H1 (cell line): ENCODE measurements at regions not wholly inside any gene's neighbourhood (a gene's known extent, or its start where the extent isn't known, plus 50 kb on each side); places are given as distances from the start of the nearest gene placed in this dataset.

Experiments used
- CBX5 ChIP-seq: fragments of 300-800, 300-1000 bp; sonication (generic); IDR thresholded peaks from 2 replicates; pipeline ENCODE4 v1.7.1; 2016; ENCODE audit warnings: antibody characterized with exemption, low read length, low read depth
- KDM5A ChIP-seq: fragments of 200-600 bp; IDR thresholded peaks from 2 replicates; pipeline ENCODE4 v1.7.1; 2012; ENCODE audit warnings: mild to moderate bottlenecking, low read length, inconsistent platforms, mixed read lengths
- SIN3A ChIP-seq, 2 experiments: IDR thresholded peaks in 1 of 2; conservative IDR thresholded peaks in 1 of 2; 2 replicates each; pipeline ENCODE4 v1.6.1; 2011 to 2012; ENCODE audit warnings: low read length in 2 of 2, improper control_type of control experiment in 1 of 2, low read depth in 1 of 2, mild to moderate bottlenecking in 1 of 2
- SIRT6 ChIP-seq: IDR thresholded peaks from one replicate; pipeline ENCODE4 v1.7.1; 2012; ENCODE audit warnings: low read length, inconsistent platforms
- SP1 ChIP-seq: IDR thresholded peaks from 2 replicates; pipeline ENCODE4 v1.6.1; 2011; ENCODE audit warnings: low read depth, low read length
- TAF1 ChIP-seq: IDR thresholded peaks from 2 replicates; pipeline ENCODE4 v1.6.1; 2011; ENCODE audit warnings: mild to moderate bottlenecking, low read depth, low read length
- TAF7 ChIP-seq: optimal IDR thresholded peaks from 2 replicates; pipeline ENCODE3; 2011; ENCODE audit warnings: low read depth, mild to moderate bottlenecking, inconsistent platforms, low read length, moderate library complexity, borderline replicate concordance
- ZNF274 ChIP-seq: IDR thresholded peaks from 2 replicates; pipeline ENCODE4 v1.7.0; 2012; ENCODE audit warnings: low read length, borderline replicate concordance; ENCODE audit errors: extremely low read depth
- TF ChIP-seq, protein P1 (sequence below): fragments of 300-600 bp; sonication (generic); IDR thresholded peaks from 2 replicates; pipeline ENCODE4 v1.7.1; 2012; ENCODE audit warnings: low read length, moderate library complexity, mild to moderate bottlenecking, inconsistent platforms; ENCODE audit not compliant: insufficient replicate concordance
- TF ChIP-seq, protein P2 (sequence below): IDR thresholded peaks from 2 replicates; pipeline ENCODE4 v1.6.1; 2012; ENCODE audit warnings: inconsistent platforms

DNA sequence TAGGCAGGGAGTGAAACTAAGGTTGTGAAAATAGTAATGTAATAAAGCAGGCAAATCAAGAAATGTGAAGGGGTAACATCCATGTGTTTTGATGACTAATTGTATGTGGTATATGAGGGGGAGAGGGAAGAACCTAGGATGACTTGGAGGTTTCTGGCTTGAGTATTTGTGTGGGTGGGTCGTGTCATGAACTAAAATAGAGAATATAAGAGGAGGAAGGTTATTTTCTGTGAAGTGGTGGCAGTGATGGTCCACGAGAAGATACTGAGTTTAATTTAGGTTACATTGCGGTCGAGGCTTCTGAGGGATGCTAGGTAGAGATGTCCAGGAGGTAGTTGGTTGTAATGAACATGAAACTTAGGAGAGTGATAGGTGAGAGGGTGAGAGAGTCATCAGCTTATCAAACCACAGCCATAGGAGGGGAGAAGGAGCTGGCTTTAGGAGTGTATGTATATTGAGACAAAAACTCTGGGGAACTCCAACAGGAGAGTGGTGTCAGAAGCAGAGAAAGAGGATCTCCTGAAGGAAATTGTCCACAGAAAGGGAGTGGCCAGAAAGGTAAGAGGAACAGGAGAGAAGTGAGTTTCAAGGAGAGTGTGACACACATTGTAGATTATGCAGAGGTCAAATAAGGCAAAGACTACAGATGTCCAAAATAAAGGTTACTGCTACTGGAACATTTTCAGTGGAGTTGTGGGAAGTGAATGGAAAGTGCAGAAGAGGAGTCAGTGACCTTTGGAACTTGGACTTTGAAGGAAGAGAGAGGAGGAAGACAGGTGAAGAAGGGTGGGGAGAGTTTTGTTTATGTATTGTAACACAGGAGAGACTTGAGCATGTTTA lies 89.0 kb upstream of the MACF1 start (continued):
- TF ChIP-seq, protein P1, sequence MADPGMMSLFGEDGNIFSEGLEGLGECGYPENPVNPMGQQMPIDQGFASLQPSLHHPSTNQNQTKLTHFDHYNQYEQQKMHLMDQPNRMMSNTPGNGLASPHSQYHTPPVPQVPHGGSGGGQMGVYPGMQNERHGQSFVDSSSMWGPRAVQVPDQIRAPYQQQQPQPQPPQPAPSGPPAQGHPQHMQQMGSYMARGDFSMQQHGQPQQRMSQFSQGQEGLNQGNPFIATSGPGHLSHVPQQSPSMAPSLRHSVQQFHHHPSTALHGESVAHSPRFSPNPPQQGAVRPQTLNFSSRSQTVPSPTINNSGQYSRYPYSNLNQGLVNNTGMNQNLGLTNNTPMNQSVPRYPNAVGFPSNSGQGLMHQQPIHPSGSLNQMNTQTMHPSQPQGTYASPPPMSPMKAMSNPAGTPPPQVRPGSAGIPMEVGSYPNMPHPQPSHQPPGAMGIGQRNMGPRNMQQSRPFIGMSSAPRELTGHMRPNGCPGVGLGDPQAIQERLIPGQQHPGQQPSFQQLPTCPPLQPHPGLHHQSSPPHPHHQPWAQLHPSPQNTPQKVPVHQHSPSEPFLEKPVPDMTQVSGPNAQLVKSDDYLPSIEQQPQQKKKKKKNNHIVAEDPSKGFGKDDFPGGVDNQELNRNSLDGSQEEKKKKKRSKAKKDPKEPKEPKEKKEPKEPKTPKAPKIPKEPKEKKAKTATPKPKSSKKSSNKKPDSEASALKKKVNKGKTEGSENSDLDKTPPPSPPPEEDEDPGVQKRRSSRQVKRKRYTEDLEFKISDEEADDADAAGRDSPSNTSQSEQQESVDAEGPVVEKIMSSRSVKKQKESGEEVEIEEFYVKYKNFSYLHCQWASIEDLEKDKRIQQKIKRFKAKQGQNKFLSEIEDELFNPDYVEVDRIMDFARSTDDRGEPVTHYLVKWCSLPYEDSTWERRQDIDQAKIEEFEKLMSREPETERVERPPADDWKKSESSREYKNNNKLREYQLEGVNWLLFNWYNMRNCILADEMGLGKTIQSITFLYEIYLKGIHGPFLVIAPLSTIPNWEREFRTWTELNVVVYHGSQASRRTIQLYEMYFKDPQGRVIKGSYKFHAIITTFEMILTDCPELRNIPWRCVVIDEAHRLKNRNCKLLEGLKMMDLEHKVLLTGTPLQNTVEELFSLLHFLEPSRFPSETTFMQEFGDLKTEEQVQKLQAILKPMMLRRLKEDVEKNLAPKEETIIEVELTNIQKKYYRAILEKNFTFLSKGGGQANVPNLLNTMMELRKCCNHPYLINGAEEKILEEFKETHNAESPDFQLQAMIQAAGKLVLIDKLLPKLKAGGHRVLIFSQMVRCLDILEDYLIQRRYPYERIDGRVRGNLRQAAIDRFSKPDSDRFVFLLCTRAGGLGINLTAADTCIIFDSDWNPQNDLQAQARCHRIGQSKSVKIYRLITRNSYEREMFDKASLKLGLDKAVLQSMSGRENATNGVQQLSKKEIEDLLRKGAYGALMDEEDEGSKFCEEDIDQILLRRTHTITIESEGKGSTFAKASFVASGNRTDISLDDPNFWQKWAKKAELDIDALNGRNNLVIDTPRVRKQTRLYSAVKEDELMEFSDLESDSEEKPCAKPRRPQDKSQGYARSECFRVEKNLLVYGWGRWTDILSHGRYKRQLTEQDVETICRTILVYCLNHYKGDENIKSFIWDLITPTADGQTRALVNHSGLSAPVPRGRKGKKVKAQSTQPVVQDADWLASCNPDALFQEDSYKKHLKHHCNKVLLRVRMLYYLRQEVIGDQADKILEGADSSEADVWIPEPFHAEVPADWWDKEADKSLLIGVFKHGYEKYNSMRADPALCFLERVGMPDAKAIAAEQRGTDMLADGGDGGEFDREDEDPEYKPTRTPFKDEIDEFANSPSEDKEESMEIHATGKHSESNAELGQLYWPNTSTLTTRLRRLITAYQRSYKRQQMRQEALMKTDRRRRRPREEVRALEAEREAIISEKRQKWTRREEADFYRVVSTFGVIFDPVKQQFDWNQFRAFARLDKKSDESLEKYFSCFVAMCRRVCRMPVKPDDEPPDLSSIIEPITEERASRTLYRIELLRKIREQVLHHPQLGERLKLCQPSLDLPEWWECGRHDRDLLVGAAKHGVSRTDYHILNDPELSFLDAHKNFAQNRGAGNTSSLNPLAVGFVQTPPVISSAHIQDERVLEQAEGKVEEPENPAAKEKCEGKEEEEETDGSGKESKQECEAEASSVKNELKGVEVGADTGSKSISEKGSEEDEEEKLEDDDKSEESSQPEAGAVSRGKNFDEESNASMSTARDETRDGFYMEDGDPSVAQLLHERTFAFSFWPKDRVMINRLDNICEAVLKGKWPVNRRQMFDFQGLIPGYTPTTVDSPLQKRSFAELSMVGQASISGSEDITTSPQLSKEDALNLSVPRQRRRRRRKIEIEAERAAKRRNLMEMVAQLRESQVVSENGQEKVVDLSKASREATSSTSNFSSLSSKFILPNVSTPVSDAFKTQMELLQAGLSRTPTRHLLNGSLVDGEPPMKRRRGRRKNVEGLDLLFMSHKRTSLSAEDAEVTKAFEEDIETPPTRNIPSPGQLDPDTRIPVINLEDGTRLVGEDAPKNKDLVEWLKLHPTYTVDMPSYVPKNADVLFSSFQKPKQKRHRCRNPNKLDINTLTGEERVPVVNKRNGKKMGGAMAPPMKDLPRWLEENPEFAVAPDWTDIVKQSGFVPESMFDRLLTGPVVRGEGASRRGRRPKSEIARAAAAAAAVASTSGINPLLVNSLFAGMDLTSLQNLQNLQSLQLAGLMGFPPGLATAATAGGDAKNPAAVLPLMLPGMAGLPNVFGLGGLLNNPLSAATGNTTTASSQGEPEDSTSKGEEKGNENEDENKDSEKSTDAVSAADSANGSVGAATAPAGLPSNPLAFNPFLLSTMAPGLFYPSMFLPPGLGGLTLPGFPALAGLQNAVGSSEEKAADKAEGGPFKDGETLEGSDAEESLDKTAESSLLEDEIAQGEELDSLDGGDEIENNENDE, result no peak
- TF ChIP-seq, protein P2, sequence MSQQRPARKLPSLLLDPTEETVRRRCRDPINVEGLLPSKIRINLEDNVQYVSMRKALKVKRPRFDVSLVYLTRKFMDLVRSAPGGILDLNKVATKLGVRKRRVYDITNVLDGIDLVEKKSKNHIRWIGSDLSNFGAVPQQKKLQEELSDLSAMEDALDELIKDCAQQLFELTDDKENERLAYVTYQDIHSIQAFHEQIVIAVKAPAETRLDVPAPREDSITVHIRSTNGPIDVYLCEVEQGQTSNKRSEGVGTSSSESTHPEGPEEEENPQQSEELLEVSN, result no peak
- no peak for TF ChIP-seq SIRT6
- TF ChIP-seq SP1, result no peak
- no peak for TF ChIP-seq KDM5A
- TF ChIP-seq TAF1, result no peak
- no peak for TF ChIP-seq ZNF274
- TF ChIP-seq CBX5, result no peak
- TF ChIP-seq SIN3A (conservative IDR thresholded peaks at IDR 0.05 in 1 of 2, IDR thresholded peaks at IDR 0.05 in 1 of 2; ENCODE audit: low read depth in 1 of 2, low read length in 2 of 2), result no peak
- TF ChIP-seq TAF7, result no peak
